ENCODE measurements at regions not wholly inside any gene's neighbourhood (a gene's known extent, or its start where the extent isn't known, plus 50 kb on each side); places are given as distances from the start of the nearest gene placed in this dataset.

DNA sequence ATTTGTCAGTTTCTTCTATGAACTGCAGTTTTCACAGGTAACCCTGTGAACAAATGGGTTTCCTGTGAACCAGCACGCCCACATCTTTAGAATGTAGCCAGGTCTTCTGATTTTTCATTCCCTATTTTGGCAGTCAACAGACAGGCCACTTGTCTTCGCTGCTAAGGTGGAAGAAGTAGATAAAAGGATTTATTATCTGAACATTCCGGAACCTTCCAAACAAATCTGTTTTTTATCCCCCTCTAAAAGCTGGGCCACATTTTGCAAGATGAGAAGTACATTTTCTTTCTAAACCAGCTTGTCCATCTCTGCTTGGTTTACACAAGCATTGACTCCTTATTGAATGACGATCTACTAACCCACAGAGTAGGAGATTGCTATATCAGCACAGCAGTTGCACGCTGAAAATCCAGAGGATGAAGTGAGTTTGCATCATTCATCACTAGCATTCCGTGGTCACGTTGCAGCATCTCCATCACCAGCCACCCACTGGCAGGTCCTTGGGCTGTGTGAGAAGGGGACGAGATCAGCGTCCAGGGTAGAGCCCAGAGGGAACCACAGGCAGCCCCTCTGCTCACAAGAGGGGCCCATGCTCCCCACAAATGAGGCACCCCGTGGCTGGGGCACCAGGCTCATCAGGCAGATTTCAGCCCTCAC lies 83.5 kb downstream of the TOMM20 start:
- no peaks in the 10 kb centered on the region for H3K27me3 ChIP-seq (ENCODE audit: insufficient read depth, poor library complexity, severe bottlenecking)
- no peak for DNase-seq (ENCODE audit: low read depth in 1 of 2, low spot score in 1 of 2)
- no peak overlapping the region for H3K4me3 ChIP-seq (replicated peaks; ENCODE audit: insufficient read depth, low read length)
- H3K27ac ChIP-seq (replicated peaks): no peak overlapping the region
- TF ChIP-seq, protein P1, sequence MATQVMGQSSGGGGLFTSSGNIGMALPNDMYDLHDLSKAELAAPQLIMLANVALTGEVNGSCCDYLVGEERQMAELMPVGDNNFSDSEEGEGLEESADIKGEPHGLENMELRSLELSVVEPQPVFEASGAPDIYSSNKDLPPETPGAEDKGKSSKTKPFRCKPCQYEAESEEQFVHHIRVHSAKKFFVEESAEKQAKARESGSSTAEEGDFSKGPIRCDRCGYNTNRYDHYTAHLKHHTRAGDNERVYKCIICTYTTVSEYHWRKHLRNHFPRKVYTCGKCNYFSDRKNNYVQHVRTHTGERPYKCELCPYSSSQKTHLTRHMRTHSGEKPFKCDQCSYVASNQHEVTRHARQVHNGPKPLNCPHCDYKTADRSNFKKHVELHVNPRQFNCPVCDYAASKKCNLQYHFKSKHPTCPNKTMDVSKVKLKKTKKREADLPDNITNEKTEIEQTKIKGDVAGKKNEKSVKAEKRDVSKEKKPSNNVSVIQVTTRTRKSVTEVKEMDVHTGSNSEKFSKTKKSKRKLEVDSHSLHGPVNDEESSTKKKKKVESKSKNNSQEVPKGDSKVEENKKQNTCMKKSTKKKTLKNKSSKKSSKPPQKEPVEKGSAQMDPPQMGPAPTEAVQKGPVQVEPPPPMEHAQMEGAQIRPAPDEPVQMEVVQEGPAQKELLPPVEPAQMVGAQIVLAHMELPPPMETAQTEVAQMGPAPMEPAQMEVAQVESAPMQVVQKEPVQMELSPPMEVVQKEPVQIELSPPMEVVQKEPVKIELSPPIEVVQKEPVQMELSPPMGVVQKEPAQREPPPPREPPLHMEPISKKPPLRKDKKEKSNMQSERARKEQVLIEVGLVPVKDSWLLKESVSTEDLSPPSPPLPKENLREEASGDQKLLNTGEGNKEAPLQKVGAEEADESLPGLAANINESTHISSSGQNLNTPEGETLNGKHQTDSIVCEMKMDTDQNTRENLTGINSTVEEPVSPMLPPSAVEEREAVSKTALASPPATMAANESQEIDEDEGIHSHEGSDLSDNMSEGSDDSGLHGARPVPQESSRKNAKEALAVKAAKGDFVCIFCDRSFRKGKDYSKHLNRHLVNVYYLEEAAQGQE (IDR thresholded peaks at IDR 0.05; ENCODE audit: insufficient replicate concordance, low read depth): no peak
- TF ChIP-seq POLR2AphosphoS5 (IDR thresholded peaks at IDR 0.05; ENCODE audit: low read depth): no peak
- no peak for TF ChIP-seq GABPA (IDR thresholded peaks at IDR 0.05; ENCODE audit: low read depth)
- TF ChIP-seq SPI1 (IDR thresholded peaks at IDR 0.05; ENCODE audit: borderline replicate concordance, low read depth): no peak
- TF ChIP-seq, protein P2, sequence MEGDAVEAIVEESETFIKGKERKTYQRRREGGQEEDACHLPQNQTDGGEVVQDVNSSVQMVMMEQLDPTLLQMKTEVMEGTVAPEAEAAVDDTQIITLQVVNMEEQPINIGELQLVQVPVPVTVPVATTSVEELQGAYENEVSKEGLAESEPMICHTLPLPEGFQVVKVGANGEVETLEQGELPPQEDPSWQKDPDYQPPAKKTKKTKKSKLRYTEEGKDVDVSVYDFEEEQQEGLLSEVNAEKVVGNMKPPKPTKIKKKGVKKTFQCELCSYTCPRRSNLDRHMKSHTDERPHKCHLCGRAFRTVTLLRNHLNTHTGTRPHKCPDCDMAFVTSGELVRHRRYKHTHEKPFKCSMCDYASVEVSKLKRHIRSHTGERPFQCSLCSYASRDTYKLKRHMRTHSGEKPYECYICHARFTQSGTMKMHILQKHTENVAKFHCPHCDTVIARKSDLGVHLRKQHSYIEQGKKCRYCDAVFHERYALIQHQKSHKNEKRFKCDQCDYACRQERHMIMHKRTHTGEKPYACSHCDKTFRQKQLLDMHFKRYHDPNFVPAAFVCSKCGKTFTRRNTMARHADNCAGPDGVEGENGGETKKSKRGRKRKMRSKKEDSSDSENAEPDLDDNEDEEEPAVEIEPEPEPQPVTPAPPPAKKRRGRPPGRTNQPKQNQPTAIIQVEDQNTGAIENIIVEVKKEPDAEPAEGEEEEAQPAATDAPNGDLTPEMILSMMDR (IDR thresholded peaks at IDR 0.05; ENCODE audit: insufficient read depth, low read length): no peak

DNA sequence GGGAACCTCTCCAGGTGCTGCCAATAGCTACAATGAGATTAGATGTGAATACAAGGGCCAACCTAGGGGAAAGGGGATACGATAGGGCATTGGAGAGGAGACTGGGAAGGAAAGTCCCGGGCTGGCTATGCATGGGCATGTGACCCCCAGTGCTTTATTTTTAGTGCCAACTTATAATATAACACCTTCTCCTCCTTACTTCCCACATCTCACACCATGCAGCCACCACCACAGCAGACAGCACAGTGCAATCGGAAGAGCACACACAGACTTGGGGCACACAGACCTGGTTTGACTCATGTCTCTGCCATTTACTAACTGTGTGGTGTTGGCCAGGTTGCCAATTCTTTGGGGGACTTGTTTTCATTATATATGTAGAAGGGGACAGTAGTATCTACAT lies 85.4 kb downstream of the TOMM20 start:
- Histone ChIP-seq H3K4me3 (replicated peaks; ENCODE audit: insufficient read depth, low read length) (no peak overlapping the region), H3K27me3 (ENCODE audit: insufficient read depth, poor library complexity, severe bottlenecking) (no peaks in the 10 kb centered on the region), H3K27ac (replicated peaks) (no peak overlapping the region)
- TF ChIP-seq POLR2AphosphoS5 (IDR thresholded peaks at IDR 0.05; ENCODE audit: low read depth): no peak
- TF ChIP-seq GABPA (IDR thresholded peaks at IDR 0.05; ENCODE audit: low read depth): no peak
- TF ChIP-seq, protein P1 (IDR thresholded peaks at IDR 0.05; ENCODE audit: insufficient replicate concordance, low read depth): no peak
- TF ChIP-seq, protein P2 (IDR thresholded peaks at IDR 0.05; ENCODE audit: insufficient read depth, low read length): no peak
- no peak for TF ChIP-seq SPI1 (IDR thresholded peaks at IDR 0.05; ENCODE audit: borderline replicate concordance, low read depth)
- no peak for DNase-seq (ENCODE audit: low read depth in 1 of 2, low spot score in 1 of 2)

DNA sequence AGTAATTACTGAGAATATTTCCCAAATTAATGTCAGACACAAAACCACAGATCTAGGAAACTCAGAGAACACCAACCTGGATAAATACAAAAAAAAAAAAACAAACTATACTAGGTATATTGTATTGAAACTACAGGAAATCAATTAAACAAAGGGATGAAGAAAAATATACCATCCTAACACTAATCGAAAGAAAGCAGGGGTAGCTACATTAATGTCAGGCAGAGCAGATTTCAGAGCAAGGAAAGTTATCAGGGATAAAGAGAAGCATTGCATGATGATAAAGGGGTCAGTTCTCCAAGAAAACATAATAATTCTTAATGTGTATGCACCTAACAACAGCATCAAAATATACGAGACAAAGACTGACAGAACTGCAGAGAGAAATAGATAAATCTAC lies 89.9 kb downstream of the TOMM20 start:
- no peak for DNase-seq (ENCODE audit: low read depth in 1 of 2, low spot score in 1 of 2)
- TF ChIP-seq, protein P1 (IDR thresholded peaks at IDR 0.05; ENCODE audit: insufficient replicate concordance, low read depth): no peak
- no peak for TF ChIP-seq GABPA (IDR thresholded peaks at IDR 0.05; ENCODE audit: low read depth)
- no peak for TF ChIP-seq SPI1 (IDR thresholded peaks at IDR 0.05; ENCODE audit: borderline replicate concordance, low read depth)
- TF ChIP-seq, protein P2 (IDR thresholded peaks at IDR 0.05; ENCODE audit: insufficient read depth, low read length): no peak
- no peak for TF ChIP-seq POLR2AphosphoS5 (IDR thresholded peaks at IDR 0.05; ENCODE audit: low read depth)
- H3K4me3 ChIP-seq (replicated peaks; ENCODE audit: insufficient read depth, low read length): no peak overlapping the region
- H3K27ac ChIP-seq (replicated peaks): peak overlapping the region; percentile 5
- H3K27me3 ChIP-seq (ENCODE audit: insufficient read depth, poor library complexity, severe bottlenecking): no peaks in the 10 kb centered on the region

Data from HL-60 (cell line).